Esophagus muscularis mucosa (tissue), 4 donors: ENCODE measurements at regions not wholly inside any gene's neighbourhood (a gene's known extent, or its start where the extent isn't known, plus 50 kb on each side); places are given as distances from the start of the nearest gene placed in this dataset.

Source experiments
- CTCF ChIP-seq, 3 experiments: fragments of 200-600 bp in 2 of 3; fragments of 450-650 bp in 1 of 3; sonication (generic) in 2 of 3; IDR thresholded peaks; one replicate each; pipeline ENCODE4 v1.5.1; 2017 to 2019; ENCODE audit warnings: antibody characterized with exemption in 3 of 3, mild to moderate bottlenecking in 2 of 3, moderate library complexity in 1 of 3
- EP300 ChIP-seq: sonication (generic); formaldehyde crosslinking; IDR thresholded peaks from one replicate; pipeline ENCODE4 v1.6.1; 2017; ENCODE audit warnings: antibody characterized with exemption
- POLR2AphosphoS5 ChIP-seq, 2 donors: sonication (generic); formaldehyde crosslinking; IDR thresholded peaks; one replicate each; pipeline ENCODE4 v1.6.1; 2017; ENCODE audit warnings: antibody characterized with exemption in 2 of 2

GRCh38 chr5:124459984-124460383 lies 286.5 kb downstream of the ZNF608 start:
- TF ChIP-seq POLR2AphosphoS5 (IDR thresholded peaks at IDR 0.05) = no peak
- no peak for TF ChIP-seq EP300
- no peak for TF ChIP-seq CTCF (IDR thresholded peaks at IDR 0.05)
